EH (cell line): ENCODE measurements at regions not wholly inside any gene's neighbourhood (a gene's known extent, or its start where the extent isn't known, plus 50 kb on each side); places are given as distances from the start of the nearest gene placed in this dataset.

Experiments used
- DNase-seq: peaks from one replicate; pipeline ENCODE4 v3.0.0-alpha.2; 2015; ENCODE audit warnings: low read depth

DNA sequence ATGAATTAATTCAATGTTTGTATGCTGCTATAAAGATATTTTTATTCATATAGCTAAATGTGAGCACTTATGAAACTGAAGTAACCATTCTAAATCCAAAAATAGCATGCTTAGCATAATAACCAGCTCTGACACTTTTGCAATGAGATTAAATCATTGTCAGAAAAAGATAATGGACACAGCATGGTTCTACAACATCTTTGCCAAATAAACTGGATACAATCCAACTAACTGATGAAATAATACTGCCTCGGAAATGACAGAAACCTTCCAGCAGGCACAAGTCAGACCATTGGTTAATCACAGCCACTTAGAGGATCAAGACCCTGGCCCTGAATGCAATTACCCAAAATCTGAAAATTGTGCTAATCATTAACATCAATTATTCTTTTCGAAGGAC lies 592.7 kb upstream of the ADGRL4 start:
- no peak for DNase-seq

DNA sequence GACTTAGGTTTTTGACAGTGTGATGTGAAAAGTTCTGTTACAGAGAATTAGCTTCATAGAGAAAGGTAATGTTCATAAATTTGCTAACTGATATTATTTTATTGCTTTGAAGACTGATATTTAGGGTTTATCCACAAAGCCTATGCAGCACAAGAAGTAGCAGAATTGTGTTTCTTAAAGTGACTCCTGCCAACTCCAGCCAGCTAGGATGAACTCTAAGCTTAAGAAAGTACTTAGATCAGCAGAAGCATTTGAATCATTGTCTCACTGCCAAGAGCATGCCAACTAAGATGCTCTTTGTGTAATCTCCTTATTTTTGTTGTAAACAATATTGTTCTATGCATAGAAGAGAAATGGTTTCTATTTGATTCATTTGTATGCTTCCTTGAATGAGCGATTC lies 589.4 kb upstream of the ADGRL4 start:
- no peak for DNase-seq

DNA sequence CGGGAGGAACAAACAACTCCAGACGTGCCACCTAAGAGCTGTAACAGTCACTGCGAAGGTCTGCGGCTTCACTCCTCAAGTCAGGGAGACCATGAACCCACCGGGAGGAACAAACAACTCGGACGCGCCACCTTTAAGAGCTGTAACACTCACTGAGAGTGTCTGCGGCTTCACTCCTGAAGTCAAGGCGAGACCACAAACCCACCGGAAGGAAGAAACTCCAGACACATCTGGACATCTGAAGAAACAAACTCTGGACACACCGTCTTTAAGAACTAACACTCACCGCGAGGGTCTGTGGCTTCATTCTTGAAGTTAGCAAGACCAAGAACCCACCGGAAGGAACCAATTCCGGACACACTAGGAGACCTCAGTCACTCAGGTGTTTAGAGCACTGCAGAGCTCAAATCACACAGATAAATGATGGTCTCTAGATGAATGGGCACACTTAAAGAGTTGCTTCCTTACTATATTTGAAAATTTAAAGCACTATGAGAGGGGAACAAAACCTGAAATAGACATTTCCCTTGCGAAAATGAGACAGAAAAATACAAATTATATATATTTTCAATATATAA lies 587.7 kb upstream of the ADGRL4 start:
- DNase-seq = no peak

DNA sequence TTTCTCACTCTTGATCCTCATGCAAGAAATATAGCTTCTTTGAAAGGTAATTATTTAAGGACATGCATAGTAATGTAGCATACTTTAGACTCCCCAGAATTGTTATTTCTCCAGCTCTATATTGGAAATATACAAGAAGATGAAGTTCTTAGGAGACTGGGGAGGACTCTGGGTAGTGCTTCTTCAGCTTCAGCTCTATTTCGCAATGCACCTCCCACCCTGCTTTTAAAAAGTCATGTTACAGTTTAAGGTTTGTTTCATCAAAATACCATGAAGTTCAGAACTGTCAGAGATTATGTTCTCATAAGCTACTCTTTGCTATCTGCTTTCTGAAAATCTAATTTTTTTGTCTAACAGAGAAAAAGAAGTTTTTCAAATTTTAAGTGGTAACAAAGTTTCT lies 586.2 kb upstream of the ADGRL4 start:
- no peak for DNase-seq

DNA sequence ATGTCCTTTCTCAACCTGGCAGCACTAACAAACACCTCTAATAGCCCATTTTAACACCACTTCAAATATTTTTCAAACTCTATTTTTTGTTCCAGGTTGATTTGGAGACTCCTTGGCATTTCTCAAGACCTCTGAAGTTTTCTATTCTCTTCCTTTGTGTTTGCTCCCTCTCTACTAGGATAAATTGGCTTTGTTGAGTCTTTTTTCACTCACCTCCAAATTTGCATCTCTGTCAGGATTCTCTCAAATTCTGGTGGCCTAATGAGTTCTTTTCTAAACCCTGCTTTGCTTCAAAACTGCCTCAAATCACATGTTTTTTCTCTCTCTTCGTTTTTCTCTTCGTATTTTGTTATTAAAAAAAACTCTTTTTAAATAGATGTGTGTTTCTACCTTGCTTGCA lies 582.2 kb upstream of the ADGRL4 start:
- DNase-seq = no peak

DNA sequence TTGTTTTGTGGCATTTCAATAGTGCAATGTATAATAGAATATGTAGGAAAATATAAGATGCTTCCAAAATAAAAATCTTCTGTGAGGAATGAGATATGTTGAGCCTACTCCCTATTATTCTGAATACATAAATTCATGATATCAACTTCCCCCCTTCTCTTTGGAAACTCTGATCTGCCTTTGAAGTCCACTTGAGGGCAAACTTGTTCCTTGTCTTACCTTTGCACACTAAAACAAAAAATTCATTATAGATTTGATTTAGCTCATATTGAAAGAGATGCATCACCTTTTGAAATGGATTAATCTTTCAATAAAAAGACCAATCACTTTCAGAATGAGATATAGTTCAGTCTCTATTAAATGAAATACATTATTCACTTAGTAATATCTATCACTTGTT lies 580.7 kb upstream of the ADGRL4 start:
- DNase-seq = no peak

DNA sequence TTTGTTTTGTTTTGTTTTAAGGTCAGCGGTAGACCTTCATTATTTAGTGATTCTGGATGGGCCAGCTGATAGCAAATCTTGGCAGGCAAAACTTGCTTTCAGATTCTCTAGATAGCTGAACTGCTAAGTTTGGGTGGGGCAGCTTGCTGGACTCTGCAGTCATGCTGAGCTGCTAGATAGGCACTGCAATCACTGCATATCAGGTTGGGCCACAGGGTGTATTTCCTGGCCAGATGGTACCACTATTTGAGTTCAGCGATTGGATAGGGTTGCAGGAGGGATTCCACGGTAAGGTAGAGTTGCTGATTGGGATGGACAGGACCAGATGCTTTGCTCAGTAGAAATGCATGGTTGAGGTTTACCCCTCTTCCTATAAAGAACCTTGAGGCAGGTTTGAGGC lies 579.3 kb upstream of the ADGRL4 start:
- no peak for DNase-seq

DNA sequence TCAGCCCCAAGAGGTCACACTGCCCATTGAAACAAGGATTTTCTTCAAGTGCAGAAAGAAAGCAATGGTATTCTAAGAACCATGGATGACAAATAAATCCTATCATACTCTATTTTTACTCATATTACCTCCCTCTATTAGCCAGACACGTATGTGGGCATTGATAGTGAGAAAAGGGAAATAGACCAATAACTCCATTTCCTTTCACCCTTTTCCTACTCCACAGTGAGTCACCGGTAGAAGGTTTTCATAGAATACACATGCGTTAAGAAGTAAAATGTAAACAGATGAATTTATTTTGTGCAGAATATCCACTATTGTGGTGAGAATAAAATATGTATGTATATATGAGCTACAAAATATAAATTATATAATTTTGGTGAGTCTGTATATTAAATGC lies 568.9 kb upstream of the ADGRL4 start:
- no peak for DNase-seq

DNA sequence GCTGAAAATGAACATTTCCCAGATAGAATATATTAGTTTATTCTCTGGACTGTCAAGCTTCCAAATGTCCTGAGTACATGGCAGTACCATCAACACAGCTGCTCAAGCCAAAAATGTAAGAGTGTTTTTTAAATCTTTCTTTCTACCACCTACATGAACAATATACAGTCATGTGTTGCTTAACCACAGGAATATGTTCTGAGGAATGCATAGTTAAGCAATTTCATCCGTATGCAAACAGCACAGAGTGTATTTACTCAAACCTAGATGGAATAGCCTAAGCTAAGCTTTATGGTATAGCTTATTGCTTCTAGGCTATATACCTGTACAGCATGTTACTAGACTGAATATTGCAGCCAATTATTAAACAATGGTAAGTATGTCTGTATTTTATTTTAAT lies 561.9 kb upstream of the ADGRL4 start:
- peak; percentile 1 for DNase-seq

DNA sequence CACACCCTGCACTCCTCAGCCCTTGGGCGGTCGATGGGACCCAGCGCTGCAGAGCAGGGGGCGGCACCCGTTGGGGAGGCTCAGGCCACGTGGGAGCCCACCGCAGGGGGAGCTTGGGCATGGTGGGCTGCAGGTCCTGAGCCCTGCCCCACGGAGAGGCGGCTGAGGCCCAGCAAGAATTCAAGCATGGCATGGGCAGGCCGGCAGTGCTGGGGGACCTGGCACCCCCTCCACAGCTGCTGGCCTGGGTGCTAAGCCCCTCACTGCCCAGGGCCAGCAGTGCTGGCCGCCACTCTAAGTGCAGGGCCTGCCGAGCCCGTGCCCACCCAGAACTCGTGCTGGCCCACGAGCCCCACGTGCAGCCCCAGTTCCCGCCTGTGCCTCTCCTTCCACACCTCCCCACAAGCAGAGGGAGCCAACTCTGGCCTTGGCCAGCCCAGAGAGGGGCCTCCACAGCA lies 555.0 kb upstream of the ADGRL4 start:
- no peak for DNase-seq

DNA sequence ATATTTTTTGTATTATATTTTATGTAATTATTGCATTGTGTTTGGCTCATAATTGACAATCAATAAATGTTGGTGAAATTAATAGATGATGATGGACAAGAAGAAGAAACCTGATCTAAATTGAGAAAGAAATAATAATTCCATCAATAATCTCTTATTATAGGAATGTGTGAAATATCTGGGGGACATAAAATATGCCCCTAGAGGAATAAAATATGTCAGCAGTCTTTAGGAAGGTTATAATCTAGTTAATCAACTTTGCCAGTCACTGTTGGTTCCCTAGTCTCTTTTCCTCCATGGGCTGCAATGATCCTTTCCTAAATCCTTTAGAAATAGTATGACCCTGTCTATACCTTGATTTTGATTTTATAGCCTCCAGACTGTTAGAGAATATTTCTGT lies 549.7 kb upstream of the ADGRL4 start:
- no peak for DNase-seq

DNA sequence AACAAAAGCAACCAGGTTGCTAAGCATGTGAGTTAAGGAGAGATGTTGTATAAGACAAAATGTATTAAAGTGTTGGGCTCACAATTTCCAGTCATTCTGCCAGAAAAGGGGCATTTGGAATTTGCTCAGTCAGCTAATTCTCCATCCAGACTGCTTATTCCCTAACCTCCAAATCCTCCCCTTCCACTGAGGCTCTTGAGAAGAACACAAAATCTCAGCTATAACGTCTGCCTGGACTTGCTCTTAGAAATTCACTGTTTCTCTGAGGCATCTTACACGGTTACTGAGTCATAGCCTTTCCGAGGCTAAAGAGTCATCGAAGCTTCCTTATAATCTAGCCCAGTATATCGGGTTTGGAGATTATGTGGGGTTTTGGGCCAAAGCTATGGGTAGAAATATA lies 548.2 kb upstream of the ADGRL4 start:
- DNase-seq = no peak

DNA sequence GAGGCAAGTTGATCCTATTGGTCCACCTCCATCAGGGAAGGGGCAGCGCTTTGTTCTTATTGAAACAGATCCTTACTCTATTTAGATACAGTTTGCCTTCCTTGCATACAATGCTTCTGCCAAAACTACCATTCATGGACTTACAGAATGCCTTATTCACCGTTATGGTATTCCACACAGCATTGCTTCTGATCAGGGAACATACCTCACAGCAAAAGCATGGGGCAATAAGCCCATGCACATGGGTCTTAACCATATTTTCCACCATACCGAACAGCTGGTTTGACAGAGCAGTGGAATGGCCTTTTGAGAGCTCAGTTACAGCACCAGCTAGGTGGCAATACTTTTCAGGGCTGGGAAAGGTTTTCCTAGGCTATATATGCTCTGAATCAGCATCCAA lies 544.8 kb upstream of the ADGRL4 start:
- DNase-seq = peak; percentile 5

DNA sequence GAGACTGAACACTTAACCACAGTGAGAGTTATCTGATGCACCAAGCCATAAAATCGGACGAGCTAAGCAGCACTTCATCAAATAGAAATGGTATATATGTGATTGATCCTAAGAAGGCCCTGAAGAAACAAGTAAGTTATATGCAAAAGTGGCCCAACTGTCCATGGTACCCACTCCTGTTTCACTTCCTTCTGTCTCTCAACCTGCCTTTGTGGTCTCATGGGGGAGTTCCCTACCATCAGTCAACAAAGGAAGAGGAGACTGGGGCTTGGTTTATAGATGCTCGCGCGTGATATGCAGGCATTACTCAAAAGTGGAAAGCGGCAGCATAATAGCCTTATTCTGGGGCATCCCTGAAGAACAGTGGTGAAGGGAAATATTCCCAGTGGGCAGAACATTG lies 543.9 kb upstream of the ADGRL4 start:
- DNase-seq = no peak

DNA sequence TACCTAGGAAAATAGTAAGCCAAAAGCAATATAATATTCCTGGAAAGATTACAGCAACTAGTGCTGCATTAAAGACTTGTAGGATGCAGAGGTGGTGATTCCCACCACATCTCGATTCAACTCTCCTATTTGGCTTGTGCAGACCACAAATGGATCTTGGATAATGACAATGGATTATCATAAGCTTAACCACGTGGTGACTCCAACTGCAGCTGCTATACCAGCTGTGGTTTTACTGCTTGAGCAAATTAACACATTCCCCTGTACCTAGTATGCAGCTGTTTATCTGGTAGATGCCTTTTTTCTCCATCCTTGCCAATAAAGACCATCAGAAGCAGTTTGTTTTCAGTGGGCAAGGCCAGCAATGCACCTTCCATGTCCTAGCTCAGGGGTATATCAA lies 542.7 kb upstream of the ADGRL4 start:
- DNase-seq = no peak

DNA sequence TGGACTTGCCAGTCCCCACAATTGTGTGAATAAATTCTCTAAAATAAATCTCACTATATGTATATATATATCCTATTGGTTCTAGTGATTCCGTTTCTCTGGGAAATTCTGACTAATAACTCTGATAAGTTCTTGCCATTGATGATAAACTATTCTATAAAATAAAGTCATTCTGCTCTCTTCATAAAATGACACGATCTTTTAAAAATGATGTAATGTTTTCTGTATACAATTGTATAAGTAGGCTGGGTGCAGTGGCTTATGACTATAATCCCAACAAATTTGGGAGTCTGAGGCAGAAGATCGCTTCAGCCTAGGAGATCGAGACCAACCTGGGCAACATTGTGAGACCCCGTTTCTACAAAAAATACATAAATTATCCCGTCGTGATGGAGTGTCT lies 541.0 kb upstream of the ADGRL4 start:
- no peak for DNase-seq

DNA sequence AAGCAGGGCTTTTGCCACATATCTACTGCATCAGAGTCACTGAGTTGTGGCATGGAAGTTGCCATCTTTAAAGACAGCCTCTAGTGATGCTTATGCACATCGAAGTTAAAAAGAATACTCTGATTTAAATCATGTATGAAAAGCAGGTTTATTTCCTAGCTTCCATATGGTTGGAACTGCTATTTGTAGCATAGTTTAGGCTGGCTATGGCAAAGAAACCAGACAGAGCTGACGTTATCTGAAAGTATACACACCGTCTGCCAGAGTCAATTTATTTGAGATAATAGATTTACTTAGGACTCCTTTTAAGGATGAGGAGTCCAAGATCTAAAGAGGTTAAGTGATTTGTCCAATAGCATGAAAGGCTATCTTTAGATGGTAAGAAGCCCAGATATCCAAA lies 536.9 kb upstream of the ADGRL4 start:
- no peak for DNase-seq

DNA sequence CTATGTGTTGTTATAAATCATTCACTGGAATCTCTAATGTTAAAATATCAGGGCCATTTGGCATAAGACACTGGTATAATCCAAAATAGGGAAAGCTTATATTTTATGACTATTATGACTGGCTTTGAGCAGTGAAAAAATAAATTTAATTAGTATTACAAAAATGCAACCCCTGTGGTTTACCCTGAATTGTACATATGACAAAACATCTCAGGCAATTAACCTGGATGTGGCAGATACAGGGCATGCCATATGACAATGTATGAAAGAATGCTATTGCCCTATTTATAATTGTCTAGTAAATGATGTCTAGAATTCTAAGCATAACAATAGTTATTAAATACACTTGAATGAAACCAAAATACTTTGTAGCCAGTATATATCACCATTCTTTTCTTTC lies 532.5 kb upstream of the ADGRL4 start:
- no peak for DNase-seq

DNA sequence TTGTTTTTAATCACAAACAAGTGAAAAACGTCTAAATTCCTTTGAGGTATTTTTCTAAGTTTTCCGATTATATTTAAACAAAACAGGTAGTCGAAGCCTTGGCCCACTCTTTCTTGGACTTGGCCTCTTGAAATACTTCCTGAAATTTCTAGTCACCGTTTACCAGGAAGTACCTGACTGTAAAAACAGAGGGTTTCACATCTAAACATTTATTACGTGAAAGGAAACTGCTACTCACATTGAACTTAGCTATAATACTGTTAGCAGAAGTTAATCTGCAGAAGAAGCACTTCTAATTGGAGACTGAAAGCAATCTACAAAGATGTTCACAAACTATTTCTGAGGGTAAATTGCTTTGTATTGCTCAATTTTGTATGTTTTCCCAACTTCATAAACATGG lies 526.0 kb upstream of the ADGRL4 start:
- DNase-seq = no peak

DNA sequence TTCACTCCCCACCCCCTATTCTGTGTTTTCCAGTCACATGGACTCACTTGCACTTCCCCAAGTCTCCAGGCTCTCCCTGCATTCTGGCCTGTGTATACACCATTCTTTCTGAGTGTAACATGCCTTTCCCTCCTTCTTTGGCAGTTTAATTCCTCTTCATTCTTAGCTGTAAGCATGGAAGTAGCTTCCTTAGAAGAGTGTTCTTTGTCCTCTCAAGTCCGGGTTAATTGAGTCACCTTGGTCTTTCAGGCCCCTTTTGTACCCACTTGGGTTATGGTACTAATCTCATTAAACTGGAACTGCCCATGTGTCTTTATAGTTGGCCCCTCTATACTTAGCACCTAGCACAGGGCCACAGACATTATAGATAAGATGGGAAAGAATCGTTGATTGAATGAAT lies 525.3 kb upstream of the ADGRL4 start:
- no peak for DNase-seq

DNA sequence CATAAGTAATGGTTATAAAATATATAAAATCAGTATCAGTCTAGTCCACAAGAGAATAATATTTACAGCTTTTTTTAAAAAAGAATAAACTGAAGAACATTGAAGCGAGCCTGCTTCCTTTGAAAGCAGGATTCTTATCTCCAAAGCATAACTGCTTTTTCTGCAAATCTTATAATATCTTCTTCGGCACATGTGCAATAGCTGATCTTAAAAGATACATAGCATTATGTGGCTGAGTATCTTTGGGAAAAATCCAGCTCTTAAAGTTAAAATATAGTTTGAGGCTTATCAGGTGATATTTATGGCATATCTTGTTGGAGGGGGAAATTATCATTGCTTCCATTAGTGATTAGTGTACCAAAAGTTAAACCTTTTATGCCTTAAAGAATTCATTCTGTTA lies 523.9 kb upstream of the ADGRL4 start:
- no peak for DNase-seq

DNA sequence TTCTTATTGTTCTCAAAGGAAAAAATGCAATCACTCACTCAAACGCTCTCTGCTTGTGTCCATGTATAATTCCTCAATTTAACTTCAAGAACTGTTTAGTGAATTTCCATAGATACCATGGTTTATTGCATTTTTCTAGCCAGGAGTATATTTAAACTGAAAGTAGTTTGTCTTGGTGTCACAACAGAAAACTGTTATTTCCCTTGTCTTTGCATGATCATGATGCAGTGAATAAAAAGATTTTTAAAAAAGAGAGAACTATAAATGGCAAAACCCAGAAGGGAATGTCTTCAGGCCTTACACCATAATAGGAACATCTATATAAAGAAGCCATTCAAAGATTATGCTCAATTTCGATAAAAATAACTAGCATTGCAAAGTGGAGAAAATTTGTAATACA lies 523.5 kb upstream of the ADGRL4 start:
- DNase-seq = no peak

DNA sequence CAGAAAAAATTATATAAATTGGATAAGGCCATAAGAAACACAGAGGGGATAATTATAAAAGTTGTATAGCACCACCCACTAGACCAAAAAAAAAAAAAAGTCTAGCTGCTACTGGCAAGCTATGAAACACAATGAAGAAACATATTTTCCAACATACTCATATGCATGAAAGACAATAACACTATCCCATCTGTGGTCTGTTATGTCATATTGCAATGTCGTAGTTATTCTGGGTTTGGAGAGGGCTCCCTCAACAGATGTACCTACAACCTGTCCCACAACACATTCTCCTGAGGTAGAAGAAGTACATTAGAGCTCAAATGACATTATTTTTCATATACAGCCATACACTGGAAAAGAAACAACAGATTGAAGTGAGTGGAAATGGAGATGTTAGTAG lies 517.6 kb upstream of the ADGRL4 start:
- DNase-seq = no peak

DNA sequence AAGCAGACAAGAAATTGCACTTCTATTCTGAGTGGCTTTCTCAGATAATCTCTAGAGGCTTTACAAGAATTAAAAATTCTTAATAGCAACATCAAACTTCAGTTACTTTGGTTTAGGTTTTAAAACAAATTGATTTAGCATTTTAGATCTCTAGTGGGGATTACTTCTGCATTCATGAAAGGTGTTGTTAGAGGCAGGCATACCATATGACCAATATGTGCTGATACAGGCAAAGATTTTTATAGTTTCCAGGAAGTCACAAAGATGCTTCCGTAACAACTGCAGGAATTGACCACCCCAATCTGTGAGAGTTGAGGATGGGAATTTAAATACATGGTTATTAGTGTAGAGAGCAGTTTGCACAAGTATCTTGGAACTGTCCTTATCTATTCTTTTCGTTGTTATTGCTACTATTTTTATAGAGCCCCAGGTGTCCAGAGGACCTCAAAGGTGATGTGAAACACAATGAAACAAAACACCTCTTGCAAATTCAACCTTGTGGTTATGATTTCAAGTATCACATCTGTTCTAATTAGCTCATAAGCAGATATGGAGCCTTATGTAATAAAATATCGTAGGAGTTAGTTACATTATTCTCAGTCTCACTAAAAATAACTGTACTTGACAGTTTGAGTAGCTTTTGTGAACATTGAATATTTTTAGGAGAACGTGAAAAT lies 512.7 kb upstream of the ADGRL4 start:
- DNase-seq = no peak
